ENCODE measurements at regions not wholly inside any gene's neighbourhood (a gene's known extent, or its start where the extent isn't known, plus 50 kb on each side); places are given as distances from the start of the nearest gene placed in this dataset.

- DNase-seq (ENCODE audit: low read depth), result no peak
- H3K4me3 ChIP-seq (ENCODE audit: low read depth, low read length), result no peak overlapping the region
These were observed 63.9 kb upstream of the HOPX start for GRCh38 chr4:56745042-56745441.

GRCh38 chr4:56744030-56744429 is 62.9 kb upstream of the HOPX start:
- no peak for TF ChIP-seq CTCF (IDR thresholded peaks at IDR 0.05; ENCODE audit: insufficient read depth, low read depth, low read length, missing control alignments)
- H3K4me3 ChIP-seq (ENCODE audit: low read depth, low read length), result no peak overlapping the region
- DNase-seq (ENCODE audit: low read depth), result no peak

More at GRCh38 chr4:56745042-56745441, 63.9 kb upstream of the HOPX start:
- no peak for TF ChIP-seq CTCF (IDR thresholded peaks at IDR 0.05; ENCODE audit: insufficient read depth, low read depth, low read length, missing control alignments)

DNA sequence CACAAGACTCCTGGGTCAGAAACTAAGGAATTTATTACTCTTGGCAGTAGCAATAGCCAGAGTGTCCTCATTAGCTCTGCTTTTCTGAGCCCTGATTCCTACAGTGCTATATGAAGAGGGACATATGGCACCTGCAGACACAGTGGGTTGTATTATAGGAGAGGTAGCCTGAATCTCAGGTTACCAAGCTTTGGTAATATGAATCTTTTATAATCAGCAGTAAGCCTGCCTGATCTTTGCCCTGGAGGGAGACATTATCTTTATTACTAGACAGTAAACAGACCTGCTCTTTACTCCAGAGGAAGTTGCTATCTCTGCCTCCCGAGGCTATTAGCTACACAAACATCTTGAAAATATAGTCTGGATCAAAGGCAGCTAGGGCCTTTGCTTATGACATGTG is 62.5 kb upstream of the HOPX start:
- DNase-seq (ENCODE audit: low read depth), result no peak
- no peak for TF ChIP-seq CTCF (IDR thresholded peaks at IDR 0.05; ENCODE audit: insufficient read depth, low read depth, low read length, missing control alignments)
- no peak overlapping the region for H3K4me3 ChIP-seq (ENCODE audit: low read depth, low read length)

- H3K4me3 ChIP-seq (ENCODE audit: low read depth, low read length), result no peak overlapping the region
- DNase-seq (ENCODE audit: low read depth), result no peak
- no peak for TF ChIP-seq CTCF (IDR thresholded peaks at IDR 0.05; ENCODE audit: insufficient read depth, low read depth, low read length, missing control alignments)
These were observed 61.2 kb upstream of the HOPX start for GRCh38 chr4:56742080-56742871.

GRCh38 chr4:56741595-56741994 is 60.5 kb upstream of the HOPX start:
- no peak for TF ChIP-seq CTCF (IDR thresholded peaks at IDR 0.05; ENCODE audit: insufficient read depth, low read depth, low read length, missing control alignments)
- H3K4me3 ChIP-seq (ENCODE audit: low read depth, low read length), result no peak overlapping the region
- DNase-seq (ENCODE audit: low read depth), result no peak

DNA sequence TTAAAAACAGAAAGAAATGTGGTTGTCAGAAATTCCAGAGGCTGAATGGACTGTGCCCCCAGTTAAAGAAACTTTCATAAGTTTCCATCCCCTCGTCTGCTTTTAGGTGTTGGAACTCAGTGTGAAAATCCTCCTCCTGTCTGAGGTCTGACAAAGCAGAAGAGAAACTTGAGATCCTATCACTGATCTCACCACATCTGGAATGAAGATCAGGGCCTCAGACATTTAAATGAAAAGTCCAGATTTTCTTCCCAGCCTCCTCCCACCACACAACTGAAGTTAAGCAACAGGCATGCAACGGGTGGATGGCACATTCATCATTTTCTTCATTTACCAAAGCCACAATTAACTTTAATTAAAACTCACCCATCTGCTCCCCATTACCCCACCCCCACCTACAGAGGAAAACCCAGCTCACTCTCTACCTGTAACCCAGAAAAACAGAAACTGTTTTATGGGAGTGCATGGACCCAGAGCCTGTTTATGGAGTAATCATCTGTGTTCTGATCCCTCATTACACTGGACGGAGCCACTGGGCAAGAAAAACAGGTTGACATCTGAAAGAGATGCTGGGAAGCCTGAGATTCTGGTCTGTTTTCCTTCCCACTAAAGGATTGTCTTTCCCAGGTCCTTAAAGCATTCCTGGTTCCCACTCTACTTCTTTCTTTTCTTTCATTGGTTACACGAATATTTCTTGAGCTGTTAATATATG is 58.1 kb upstream of the HOPX start:
- H3K4me3 ChIP-seq (ENCODE audit: low read depth, low read length), result no peak overlapping the region
- TF ChIP-seq CTCF (IDR thresholded peaks at IDR 0.05; ENCODE audit: insufficient read depth, low read depth, low read length, missing control alignments), result no peak
- DNase-seq (ENCODE audit: low read depth), result no peak
